ENCODE measurements at regions not wholly inside any gene's neighbourhood (a gene's known extent, or its start where the extent isn't known, plus 50 kb on each side); places are given as distances from the start of the nearest gene placed in this dataset.

GRCh38 chr13:19252381-19252780 is 70.8 kb upstream of the TUBA3C start:
- TF ChIP-seq CTCF (IDR thresholded peaks at IDR 0.05; ENCODE audit: low read depth, low read length, missing input control), result no peak
- no peak for TF ChIP-seq TAF1 (conservative IDR thresholded peaks at IDR 0.05)
- TF ChIP-seq ATF3 (IDR thresholded peaks at IDR 0.05), result no peak
- no peak for TF ChIP-seq EGR1 (IDR thresholded peaks at IDR 0.05; ENCODE audit: low read depth in 2 of 2)
- TF ChIP-seq FOXA1 (IDR thresholded peaks at IDR 0.05), result no peak

Measured in liver (tissue), 3 donors.